ENCODE measurements at regions not wholly inside any gene's neighbourhood (a gene's known extent, or its start where the extent isn't known, plus 50 kb on each side); places are given as distances from the start of the nearest gene placed in this dataset.

DNA sequence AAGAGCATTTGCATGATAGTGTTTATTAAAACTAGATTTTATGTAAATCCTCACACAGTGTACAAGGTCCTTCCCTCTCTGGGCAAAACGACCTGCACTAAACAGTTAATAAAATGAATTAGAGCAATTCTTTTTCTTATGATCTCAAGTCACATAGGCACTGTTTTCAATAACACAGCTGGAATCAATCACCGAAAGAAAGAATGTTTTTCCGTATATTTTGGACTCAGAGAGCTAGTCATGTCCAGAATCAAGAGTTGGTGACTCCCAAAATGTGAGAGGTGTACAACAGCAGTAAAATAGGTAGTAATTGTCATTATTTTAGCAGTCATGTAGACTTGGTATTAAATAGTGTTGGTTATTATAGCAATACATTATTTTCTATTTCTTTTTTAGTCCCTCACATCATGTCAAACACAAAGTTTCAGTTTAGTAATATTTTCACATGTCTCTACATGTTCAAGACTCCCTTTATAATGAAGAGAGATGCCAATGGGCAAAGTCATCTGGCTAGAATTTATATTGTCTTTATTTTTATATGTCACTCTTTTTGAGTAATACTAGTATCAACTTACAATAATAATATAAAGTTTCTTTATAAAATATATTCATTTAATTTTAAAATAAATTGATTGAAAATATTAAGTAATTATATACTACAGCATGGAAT lies 448.6 kb upstream of the CDIN1 start:
- CTCF ChIA-PET (ENCODE audit: low intra/inter-chr PET ratio), result no interaction called here
- H3K9ac ChIP-seq (ENCODE audit: insufficient read depth in 1 of 2, low read depth in 2 of 2, low read length in 2 of 2), result no peak overlapping the region

DNA sequence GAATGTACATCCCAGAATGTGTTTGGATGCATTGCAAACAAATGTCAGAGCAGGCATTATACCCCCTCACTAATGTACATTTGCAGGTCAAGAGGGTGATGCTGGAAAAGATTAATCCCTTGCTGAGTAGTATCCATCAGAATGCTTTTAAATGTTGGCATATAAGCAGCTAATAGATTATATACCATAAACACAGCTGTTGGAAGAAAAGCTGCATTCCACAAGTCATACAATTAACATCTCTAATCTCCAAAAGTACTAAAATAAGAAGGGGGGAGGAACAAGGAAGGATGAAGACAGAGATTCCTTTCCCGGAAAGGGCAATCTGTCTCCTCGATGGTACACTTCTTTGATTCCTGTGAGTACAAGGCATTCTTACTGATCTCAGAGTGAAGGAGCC lies 445.7 kb upstream of the CDIN1 start:
- POLR2A ChIA-PET, result no interaction called here
- H3K27ac ChIP-seq (ENCODE audit: extremely low read depth, low read depth, low read length), result no peak overlapping the region
- H3K36me3 ChIP-seq (ENCODE audit: control insufficient read depth, insufficient read depth, low read length), result no peaks in the 10 kb centered on the region
- H3K9ac ChIP-seq (ENCODE audit: insufficient read depth in 1 of 2, low read depth in 2 of 2, low read length in 2 of 2), result no peak overlapping the region
- no peak overlapping the region for H3K4me3 ChIP-seq
- H3K4me1 ChIP-seq (replicated peaks in 1 of 2; ENCODE audit: control insufficient read depth in 2 of 2, insufficient read depth in 2 of 2, low read length in 2 of 2), result no peaks in the 10 kb centered on the region
- intact Hi-C loops (cut with micrococcal nuclease) (no loop called here), in situ Hi-C loops (cut with MboI) (no loop called here)
- no peak overlapping the region for H3K4me2 ChIP-seq (ENCODE audit: insufficient read depth, low read length)
- WGBS (ENCODE audit: insufficient coverage, low coverage, missing lambda C conversion rate), result 8% methylated on average over 2 of the region's 2 CpGs
- CTCF ChIA-PET (ENCODE audit: low intra/inter-chr PET ratio), result no interaction called here
- DNase-seq (ENCODE audit: extremely low read depth in 1 of 4, low spot score in 3 of 4) (no peak), FAIRE-seq (no peak), ATAC-seq (no peak)
- TF ChIP-seq MYC (IDR thresholded peaks at IDR 0.05; ENCODE audit: low read depth, low read length) (no peak), MYC (CRISPR knock-in tag; IDR thresholded peaks at IDR 0.05; ENCODE audit: borderline replicate concordance, low read depth) (no peak)
- no peak overlapping the region for H2AFZ ChIP-seq (ENCODE audit: low read depth, low read length)
- no peaks in the 10 kb centered on the region for H3K9me3 ChIP-seq (replicated peaks; ENCODE audit: control insufficient read depth, insufficient read depth, low read depth, low read length)
- H3K27me3 ChIP-seq (ENCODE audit: control insufficient read depth in 2 of 2, insufficient read depth in 2 of 2, low read length in 2 of 2), result no peaks in the 10 kb centered on the region
- H4K20me1 ChIP-seq (replicated peaks; ENCODE audit: control insufficient read depth, insufficient read depth, low read length), result no peaks in the 10 kb centered on the region
- no peaks in the 10 kb centered on the region for H3K79me2 ChIP-seq (ENCODE audit: control insufficient read depth, insufficient read depth, low read length)
- no TSS peak for BruUV-seq (replicated peaks)
- no peaks in the 10 kb centered on the region for H3K9me1 ChIP-seq (ENCODE audit: control insufficient read depth, insufficient read depth, low read length)

More for the DNA sequence above, 448.6 kb upstream of the CDIN1 start:
- Histone ChIP-seq H3K27me3 (ENCODE audit: control insufficient read depth in 2 of 2, insufficient read depth in 2 of 2, low read length in 2 of 2) (no peaks in the 10 kb centered on the region), H3K9me1 (ENCODE audit: control insufficient read depth, insufficient read depth, low read length) (no peaks in the 10 kb centered on the region), H3K36me3 (ENCODE audit: control insufficient read depth, insufficient read depth, low read length) (no peaks in the 10 kb centered on the region), H3K4me2 (ENCODE audit: insufficient read depth, low read length) (no peak overlapping the region), H3K4me1 (replicated peaks in 1 of 2; ENCODE audit: control insufficient read depth in 2 of 2, insufficient read depth in 2 of 2, low read length in 2 of 2) (no peaks in the 10 kb centered on the region), H3K9me3 (replicated peaks; ENCODE audit: control insufficient read depth, insufficient read depth, low read depth, low read length) (no peaks in the 10 kb centered on the region), H3K4me3 (no peak overlapping the region), H2AFZ (ENCODE audit: low read depth, low read length) (no peak overlapping the region), H4K20me1 (replicated peaks; ENCODE audit: control insufficient read depth, insufficient read depth, low read length) (no peaks in the 10 kb centered on the region), H3K27ac (ENCODE audit: extremely low read depth, low read depth, low read length) (no peak overlapping the region), H3K79me2 (ENCODE audit: control insufficient read depth, insufficient read depth, low read length) (no peaks in the 10 kb centered on the region)
- ATAC-seq (no peak), DNase-seq (ENCODE audit: extremely low read depth in 1 of 4, low spot score in 3 of 4) (no peak), FAIRE-seq (no peak)
- POLR2A ChIA-PET, result no interaction called here
- TF ChIP-seq KDM4B (IDR thresholded peaks at IDR 0.05; ENCODE audit: borderline replicate concordance in 2 of 2, low read depth in 1 of 2) (no peak), SAFB2 (IDR thresholded peaks at IDR 0.05; ENCODE audit: borderline replicate concordance, low read depth, low read length, severe bottlenecking) (no peak), FOXK1 (CRISPR knock-in tag; IDR thresholded peaks at IDR 0.05; ENCODE audit: borderline replicate concordance) (no peak), LCOR (CRISPR knock-in tag; IDR thresholded peaks at IDR 0.05) (no peak), ZNF707 (CRISPR knock-in tag; conservative IDR thresholded peaks at IDR 0.05) (no peak)
- TF ChIP-seq, protein P1, sequence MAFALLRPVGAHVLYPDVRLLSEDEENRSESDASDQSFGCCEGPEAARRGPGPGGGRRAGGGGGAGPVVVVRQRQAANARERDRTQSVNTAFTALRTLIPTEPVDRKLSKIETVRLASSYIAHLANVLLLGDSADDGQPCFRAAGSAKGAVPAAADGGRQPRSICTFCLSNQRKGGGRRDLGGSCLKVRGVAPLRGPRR (CRISPR knock-in tag; IDR thresholded peaks at IDR 0.05), result no peak
- WGBS (ENCODE audit: insufficient coverage, low coverage, missing lambda C conversion rate), result 0% methylated on average over 3 of the region's 3 CpGs
- intact Hi-C loops (cut with micrococcal nuclease) (no loop called here), in situ Hi-C loops (cut with MboI) (no loop called here)
- no TSS peak for BruUV-seq (replicated peaks)
